Middle frontal gyrus (tissue), 1 donor: ENCODE measurements at regions not wholly inside any gene's neighbourhood (a gene's known extent, or its start where the extent isn't known, plus 50 kb on each side); places are given as distances from the start of the nearest gene placed in this dataset.
"Not testable (repeated sequence)": the region's sequence is repeated elsewhere in the genome, so short reads cannot be mapped to it uniquely, and the experiment has no call there.

Source experiments
- DNase-seq: peaks from one replicate; pipeline ENCODE4 v3.0.0-alpha.2; 2015; ENCODE audit warnings: low spot score; ENCODE audit errors: extremely low spot score

DNA sequence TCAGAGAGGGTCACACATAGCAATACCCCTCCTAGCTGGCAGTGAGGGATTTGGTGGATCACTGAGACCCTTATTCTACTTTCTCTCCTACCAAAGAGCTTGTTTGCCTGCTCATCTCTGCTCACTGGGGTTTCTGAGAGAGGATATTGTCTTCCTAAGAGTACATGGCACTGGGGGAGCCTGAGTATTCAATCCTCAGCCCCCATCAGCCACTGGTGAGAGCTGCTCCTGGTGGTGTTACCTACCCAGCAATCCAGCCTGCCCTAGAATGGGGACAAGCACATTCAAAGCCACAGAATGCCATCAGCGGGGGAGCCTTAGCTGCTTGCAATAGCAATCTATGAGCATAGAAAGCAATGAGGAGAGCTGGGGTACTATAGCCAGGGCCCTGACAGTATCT, 281.1 kb downstream of the WDR11 start:
- DNase-seq: no peak

- DNase-seq: no peak
Observed at GRCh38 chr10:121133901-121134300, 282.7 kb downstream of the WDR11 start.

DNA sequence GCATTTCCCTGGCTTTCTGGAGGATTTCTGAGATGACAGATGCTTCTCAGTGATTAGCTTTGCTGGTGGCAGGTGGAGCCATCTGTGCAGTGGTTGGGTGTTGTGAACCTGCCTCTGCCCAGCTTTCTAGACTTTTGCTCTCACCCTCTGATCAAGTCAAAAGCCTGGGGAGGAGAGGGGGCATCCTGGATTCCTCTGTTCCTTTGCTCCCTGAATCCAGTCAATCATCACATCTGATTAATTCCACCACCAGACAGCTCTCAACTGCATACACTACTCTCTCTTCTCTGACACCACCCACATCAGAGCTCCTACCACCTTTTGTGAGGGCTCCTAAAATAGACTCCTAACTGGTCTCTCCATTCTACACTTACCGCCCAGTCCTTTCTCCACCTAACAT, 283.5 kb downstream of the WDR11 start:
- no peak for DNase-seq

- no peak for DNase-seq
Observed at GRCh38 chr10:121135512-121135911, 284.4 kb downstream of the WDR11 start.

- DNase-seq: no peak
Observed at GRCh38 chr10:121137533-121137932, 286.4 kb downstream of the WDR11 start.

GRCh38 chr10:121138112-121138860, 287.1 kb downstream of the WDR11 start:
- DNase-seq: no peak

GRCh38 chr10:121138918-121139317, 287.8 kb downstream of the WDR11 start:
- no peak for DNase-seq

DNA sequence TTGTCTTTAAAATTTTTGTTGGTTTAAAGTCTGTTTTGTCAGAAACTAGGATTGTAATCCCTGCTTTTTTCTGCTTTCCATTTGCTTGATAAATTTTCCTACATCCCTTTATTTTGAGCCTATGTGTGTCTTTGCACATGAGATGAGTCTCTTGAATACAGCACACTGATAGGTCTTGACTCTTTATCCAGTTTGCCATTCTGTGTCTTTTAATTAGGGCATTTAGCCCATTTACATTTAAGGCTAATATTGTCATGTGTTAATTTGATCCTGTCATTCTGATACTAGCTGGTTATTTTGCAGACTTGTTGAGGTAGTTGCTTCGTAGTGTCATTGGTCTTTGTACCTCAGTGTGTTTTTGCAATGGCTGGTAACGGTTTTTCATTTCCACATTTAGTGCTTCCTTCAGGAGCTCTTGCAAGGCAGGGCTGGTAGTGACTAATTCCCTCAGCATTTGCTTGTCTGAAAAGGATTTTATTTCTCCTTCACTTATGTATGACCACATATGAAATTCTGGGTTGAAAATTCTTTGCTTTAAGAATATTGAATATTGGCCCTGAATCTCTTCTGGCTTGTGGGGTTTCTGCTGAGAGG, 294.7 kb downstream of the WDR11 start:
- DNase-seq: not testable (repeated sequence)

GRCh38 chr10:121148921-121149320, 297.8 kb downstream of the WDR11 start:
- no peak for DNase-seq

- no peak for DNase-seq
Observed at GRCh38 chr10:121152033-121152432, 300.9 kb downstream of the WDR11 start.

DNA sequence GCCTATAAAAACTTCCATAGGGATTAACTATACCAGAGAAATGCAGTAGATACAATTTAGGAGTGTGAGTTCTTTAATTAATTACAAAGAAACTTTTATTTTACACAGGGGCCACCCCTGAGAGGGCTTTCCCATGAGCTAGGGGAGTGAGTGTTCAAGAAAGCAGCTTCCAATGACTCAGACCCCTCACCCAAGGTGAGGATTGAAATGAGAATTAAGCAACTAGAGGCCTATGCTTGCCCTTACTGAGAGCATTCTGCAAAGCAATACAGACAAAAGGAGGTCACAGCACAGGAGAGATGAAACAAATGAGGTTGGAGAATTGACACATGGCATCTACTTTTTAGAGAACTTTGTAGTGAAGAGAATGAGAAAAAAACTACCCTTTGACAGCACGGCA, 301.8 kb downstream of the WDR11 start:
- no peak for DNase-seq

GRCh38 chr10:121154310-121154709, 303.1 kb downstream of the WDR11 start:
- DNase-seq: no peak

GRCh38 chr10:121154846-121155245, 303.7 kb downstream of the WDR11 start:
- DNase-seq: peak; percentile 79

GRCh38 chr10:121155742-121156474, 304.7 kb downstream of the WDR11 start:
- DNase-seq: no peak

- DNase-seq: no peak
Observed at GRCh38 chr10:121157998-121158397, 306.8 kb downstream of the WDR11 start.

GRCh38 chr10:121158988-121159579, 307.9 kb downstream of the WDR11 start:
- DNase-seq: no peak

DNA sequence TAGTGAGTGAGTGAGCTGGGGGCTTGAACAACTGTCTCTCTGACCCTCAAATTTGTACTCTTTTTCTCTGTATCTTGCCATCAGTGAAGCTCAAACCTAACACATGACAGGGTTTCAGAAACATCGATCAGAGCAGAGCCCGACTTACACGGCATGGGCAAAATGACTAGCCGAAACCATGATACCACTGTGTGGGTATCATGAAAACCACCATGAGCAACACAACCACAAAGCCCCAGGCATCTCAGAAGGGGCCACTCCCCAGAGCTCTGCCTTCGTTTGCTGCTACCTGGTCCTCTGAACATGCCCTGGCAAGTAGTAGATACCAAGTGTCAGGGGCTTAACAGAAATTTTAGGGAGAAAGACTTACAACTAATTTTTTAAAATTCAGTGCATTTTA, 308.5 kb downstream of the WDR11 start:
- DNase-seq: no peak

DNA sequence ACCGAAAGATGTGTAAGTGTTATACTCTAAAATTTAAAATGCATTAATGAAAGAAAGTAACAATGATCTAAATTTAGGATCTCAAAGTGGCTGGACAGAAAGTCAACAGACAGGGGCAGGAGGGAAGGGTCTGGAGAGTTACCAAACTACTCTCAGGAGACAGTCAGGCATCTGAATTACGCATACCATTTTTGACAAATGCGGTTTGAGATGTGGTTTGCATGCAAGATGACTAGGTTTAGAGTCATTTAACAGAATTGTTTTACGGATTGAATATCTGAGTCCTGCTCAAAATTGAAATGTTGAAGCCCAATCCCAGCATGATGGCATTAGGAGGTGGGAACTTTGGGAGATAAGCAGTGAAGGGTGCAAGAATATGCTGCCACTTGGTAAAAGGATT, 314.1 kb downstream of the WDR11 start:
- no peak for DNase-seq

GRCh38 chr10:121167534-121168243, 316.5 kb downstream of the WDR11 start:
- no peak for DNase-seq

DNA sequence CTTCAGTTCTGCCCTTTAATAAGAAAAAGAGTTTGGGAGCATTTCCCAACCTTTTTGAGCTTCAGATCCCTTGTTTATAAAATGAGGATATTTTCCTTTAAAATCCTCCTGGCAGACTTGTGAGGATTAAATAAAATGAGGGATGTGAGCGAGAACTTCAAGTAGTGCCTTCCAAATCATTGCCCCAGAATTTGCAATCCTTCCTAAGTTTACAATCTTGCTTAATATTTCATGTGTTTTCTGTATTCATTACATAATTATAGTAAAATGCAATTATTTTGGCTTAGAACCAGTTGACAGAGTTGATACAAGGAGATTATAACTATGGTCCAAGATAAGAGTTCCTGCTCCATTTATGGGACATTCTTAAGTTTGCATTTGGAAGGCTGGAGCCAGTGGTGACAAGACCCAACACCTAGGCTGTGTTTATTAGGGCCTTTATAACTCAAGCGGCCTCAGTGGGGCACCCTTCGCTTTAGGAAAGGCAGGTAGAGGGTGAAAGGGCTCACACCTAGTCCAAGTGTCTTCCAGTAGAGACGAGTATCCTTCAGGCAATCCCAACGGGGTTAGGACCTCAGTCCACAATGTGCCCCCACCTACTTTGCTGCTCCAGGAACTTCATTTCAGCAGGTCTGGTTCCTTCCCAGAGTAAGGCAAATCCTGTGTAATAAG, 317.5 kb downstream of the WDR11 start:
- DNase-seq: no peak

GRCh38 chr10:121169406-121169805, 318.2 kb downstream of the WDR11 start:
- DNase-seq: no peak
